Immature natural killer cell (primary cell): ENCODE measurements at regions not wholly inside any gene's neighbourhood (a gene's known extent, or its start where the extent isn't known, plus 50 kb on each side); places are given as distances from the start of the nearest gene placed in this dataset.

Experiments
- DNase-seq, 3 donors: peaks; one replicate each; pipeline ENCODE4 v3.0.0; 2022; ENCODE audit warnings: mixed read lengths in 1 of 3
- H3K27ac Mint-ChIP-seq, 6 donors: one replicate each; pipeline ENCODE4 v1.8.0; 2020; ENCODE audit warnings: mixed read lengths in 6 of 6, mild to moderate bottlenecking in 5 of 6, inconsistent platforms in 4 of 6, moderate library complexity in 3 of 6
- H3K27me3 Mint-ChIP-seq, 3 donors: one replicate each; pipeline ENCODE4 v1.8.0; 2020 to 2021; ENCODE audit warnings: low read depth in 3 of 3, mild to moderate bottlenecking in 3 of 3, mixed read lengths in 3 of 3, moderate library complexity in 3 of 3, inconsistent platforms in 1 of 3
- H3K36me3 Mint-ChIP-seq, 3 donors: one replicate each; pipeline ENCODE4 v1.8.0; 2020; ENCODE audit warnings: mixed read lengths in 3 of 3, inconsistent platforms in 2 of 3, mild to moderate bottlenecking in 2 of 3
- H3K4me1 Mint-ChIP-seq, 2 donors: one replicate each; pipeline ENCODE4 v1.8.0; 2020; ENCODE audit warnings: inconsistent platforms in 2 of 2, mild to moderate bottlenecking in 2 of 2, mixed read lengths in 2 of 2, moderate library complexity in 1 of 2
- H3K4me3 Mint-ChIP-seq, 5 donors: one replicate each; pipeline ENCODE4 v1.8.0; 2020; ENCODE audit warnings: mild to moderate bottlenecking in 5 of 5, mixed read lengths in 5 of 5, inconsistent platforms in 3 of 5, moderate library complexity in 3 of 5
- H3K9me3 Mint-ChIP-seq, 6 donors: one replicate each; pipeline ENCODE4 v1.8.0; 2020; ENCODE audit warnings: mild to moderate bottlenecking in 6 of 6, mixed read lengths in 6 of 6, inconsistent platforms in 4 of 6, moderate library complexity in 3 of 6

DNA sequence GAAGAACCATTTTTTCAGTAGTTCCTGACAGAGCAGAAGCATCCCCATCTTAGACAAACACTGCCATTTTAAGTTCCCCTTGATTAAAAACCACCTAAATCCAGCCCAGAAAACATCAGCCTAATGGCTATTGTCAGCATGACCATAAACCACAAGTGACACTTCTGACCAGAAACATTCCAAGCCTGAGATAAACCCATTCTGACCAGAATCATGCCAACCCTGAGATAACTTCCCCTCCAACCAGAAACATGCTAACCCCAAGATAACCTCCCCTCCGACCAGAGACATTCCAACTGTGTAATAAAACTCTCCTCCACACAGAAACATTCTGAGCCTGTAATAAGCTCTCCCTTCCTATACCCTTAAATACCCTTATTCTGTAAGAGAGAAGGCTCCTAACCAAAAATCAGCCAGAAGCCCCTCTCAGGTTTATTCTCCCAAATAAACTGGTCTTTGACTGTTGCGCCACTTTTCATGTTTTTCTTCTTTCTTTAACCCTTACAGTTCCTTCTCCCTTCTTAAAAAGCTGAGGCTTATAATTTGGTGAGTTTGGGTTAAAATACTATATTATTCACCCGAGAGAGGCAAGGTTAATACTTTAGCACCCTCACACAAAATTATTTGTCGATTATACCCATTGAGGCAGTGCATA lies 149.7 kb downstream of the HNMT start:
- H3K4me3 Mint-ChIP-seq = no peak overlapping the region
- H3K36me3 Mint-ChIP-seq = no peaks in the 10 kb centered on the region
- H3K9me3 Mint-ChIP-seq = peaks cover 2 to 22% (median 10%) of the 10 kb centered on the region in 6 donors
- H3K4me1 Mint-ChIP-seq = no peaks in the 10 kb centered on the region
- no peak for DNase-seq
- H3K27ac Mint-ChIP-seq = no peak overlapping the region
- no peaks in the 10 kb centered on the region for H3K27me3 Mint-ChIP-seq

GRCh38 chr2:138115666-138116065 lies 151.4 kb downstream of the HNMT start:
- no peak for DNase-seq
- no peaks in the 10 kb centered on the region for H3K4me1 Mint-ChIP-seq
- no peak overlapping the region for H3K4me3 Mint-ChIP-seq
- no peaks in the 10 kb centered on the region for H3K27me3 Mint-ChIP-seq
- H3K36me3 Mint-ChIP-seq = no peaks in the 10 kb centered on the region
- H3K9me3 Mint-ChIP-seq = peaks cover 0 to 19% (median 8%) of the 10 kb centered on the region in 6 donors
- H3K27ac Mint-ChIP-seq = no peak overlapping the region

DNA sequence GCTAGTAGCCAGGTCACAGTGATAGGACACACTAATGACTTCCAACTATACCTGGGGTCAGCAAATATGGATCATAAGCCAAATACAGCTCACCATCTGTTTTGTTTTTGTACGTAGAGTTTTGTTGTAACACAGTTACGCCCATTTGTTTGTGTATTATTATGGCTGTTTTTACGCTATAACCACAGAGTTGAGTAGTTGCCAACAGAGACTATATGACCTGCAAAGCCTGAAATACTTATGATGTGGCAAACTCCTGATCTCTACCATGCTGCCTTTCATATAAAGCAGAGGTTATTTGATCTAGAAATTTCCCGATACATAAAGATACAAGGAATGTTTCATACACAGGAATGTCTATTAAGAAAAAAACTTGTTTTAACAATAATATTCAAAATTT lies 152.2 kb downstream of the HNMT start:
- H3K4me1 Mint-ChIP-seq = no peaks in the 10 kb centered on the region
- no peaks in the 10 kb centered on the region for H3K36me3 Mint-ChIP-seq
- peaks cover 0 to 11% (median 8%) of the 10 kb centered on the region in 6 donors for H3K9me3 Mint-ChIP-seq
- DNase-seq = no peak
- H3K27ac Mint-ChIP-seq = no peak overlapping the region
- H3K4me3 Mint-ChIP-seq = no peak overlapping the region
- no peaks in the 10 kb centered on the region for H3K27me3 Mint-ChIP-seq

- Mint-ChIP-seq H3K27me3 (no peaks in the 10 kb centered on the region), H3K4me1 (no peaks in the 10 kb centered on the region), H3K4me3 (no peak overlapping the region), H3K36me3 (no peaks in the 10 kb centered on the region), H3K27ac (no peak overlapping the region), H3K9me3 (peaks cover 0 to 14% (median 2%) of the 10 kb centered on the region in 6 donors)
- DNase-seq = no peak
These were observed 157.7 kb downstream of the HNMT start for GRCh38 chr2:138121666-138122661.

DNA sequence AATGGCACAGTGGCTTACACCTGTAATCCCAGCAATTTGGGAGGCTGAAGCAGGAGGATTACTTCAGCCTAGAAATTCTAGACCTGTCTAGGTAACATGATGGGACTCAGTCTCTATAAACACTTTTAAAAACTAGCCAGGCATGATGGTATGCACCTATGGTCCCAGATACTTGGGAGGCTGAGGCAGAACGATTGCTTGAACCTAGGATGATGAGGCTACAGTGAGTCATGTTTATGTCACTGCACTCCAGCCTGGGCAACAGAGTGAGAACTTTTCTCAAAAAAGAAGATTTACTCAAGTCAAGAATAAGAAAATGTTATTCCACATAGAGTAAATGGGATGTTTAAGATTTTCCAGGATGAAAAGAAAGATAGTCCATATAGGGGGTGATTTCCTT lies 158.6 kb downstream of the HNMT start:
- no peaks in the 10 kb centered on the region for H3K4me1 Mint-ChIP-seq
- no peak overlapping the region for H3K27ac Mint-ChIP-seq
- no peak for DNase-seq
- H3K36me3 Mint-ChIP-seq = no peaks in the 10 kb centered on the region
- H3K9me3 Mint-ChIP-seq = peaks cover 0 to 14% (median 3%) of the 10 kb centered on the region in 6 donors
- H3K27me3 Mint-ChIP-seq = no peaks in the 10 kb centered on the region
- no peak overlapping the region for H3K4me3 Mint-ChIP-seq

DNA sequence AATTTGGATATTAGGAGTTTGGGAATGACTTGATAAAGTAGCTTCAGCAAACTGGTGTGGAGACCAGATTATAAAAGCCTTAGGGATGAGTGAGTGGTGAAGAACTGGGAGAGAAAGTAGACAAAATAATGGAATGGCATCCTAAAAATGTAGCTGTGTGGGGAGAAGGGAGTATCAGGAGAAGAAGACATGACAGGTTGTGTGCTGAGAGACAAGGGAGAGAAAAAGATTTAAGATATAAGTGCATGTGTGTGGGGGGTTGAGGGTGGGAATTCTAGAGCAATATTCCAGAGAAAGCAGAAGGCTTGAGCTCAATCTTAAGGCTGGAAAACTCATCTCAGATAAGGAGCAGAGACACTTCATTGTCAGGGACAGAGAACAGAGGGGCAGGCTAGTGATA lies 159.5 kb downstream of the HNMT start:
- Mint-ChIP-seq H3K9me3 (peaks cover 2 to 16% (median 4%) of the 10 kb centered on the region in 6 donors), H3K4me1 (no peaks in the 10 kb centered on the region), H3K4me3 (no peak overlapping the region), H3K36me3 (no peaks in the 10 kb centered on the region), H3K27ac (no peak overlapping the region), H3K27me3 (no peaks in the 10 kb centered on the region)
- no peak for DNase-seq

DNA sequence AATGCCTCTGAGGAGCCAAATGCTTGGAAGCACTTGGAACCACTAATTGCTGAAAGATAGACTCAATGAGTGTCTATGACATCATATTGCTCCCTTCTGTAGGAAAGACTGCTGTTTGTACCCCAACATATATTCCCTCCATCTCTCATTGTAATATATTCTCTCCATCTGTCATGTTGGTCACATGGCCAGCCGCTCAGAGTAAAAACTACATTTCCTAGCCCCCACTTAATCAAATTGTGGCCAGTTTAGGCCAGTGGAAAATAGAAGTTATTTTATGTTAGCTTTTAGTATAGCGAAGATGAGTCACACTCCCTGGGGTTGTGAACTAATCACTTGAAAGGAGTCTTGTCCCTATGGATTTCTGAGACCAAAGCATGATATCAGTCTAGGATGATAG lies 160.2 kb downstream of the HNMT start:
- peaks cover 3 to 24% (median 6%) of the 10 kb centered on the region in 6 donors for H3K9me3 Mint-ChIP-seq
- no peak overlapping the region for H3K4me3 Mint-ChIP-seq
- no peaks in the 10 kb centered on the region for H3K36me3 Mint-ChIP-seq
- H3K27me3 Mint-ChIP-seq = no peaks in the 10 kb centered on the region
- DNase-seq = no peak
- no peaks in the 10 kb centered on the region for H3K4me1 Mint-ChIP-seq
- no peak overlapping the region for H3K27ac Mint-ChIP-seq

- no peaks in the 10 kb centered on the region for H3K27me3 Mint-ChIP-seq
- H3K4me1 Mint-ChIP-seq = no peaks in the 10 kb centered on the region
- no peak for DNase-seq
- no peak overlapping the region for H3K27ac Mint-ChIP-seq
- H3K4me3 Mint-ChIP-seq = no peak overlapping the region
- no peaks in the 10 kb centered on the region for H3K36me3 Mint-ChIP-seq
- H3K9me3 Mint-ChIP-seq = peaks cover 3 to 25% (median 6%) of the 10 kb centered on the region in 6 donors
These were observed 161.3 kb downstream of the HNMT start for GRCh38 chr2:138125306-138126288.

- Mint-ChIP-seq H3K27me3 (no peaks in the 10 kb centered on the region), H3K36me3 (no peaks in the 10 kb centered on the region), H3K9me3 (peaks cover 6 to 36% (median 8%) of the 10 kb centered on the region in 6 donors), H3K4me1 (no peaks in the 10 kb centered on the region), H3K4me3 (no peak overlapping the region), H3K27ac (no peak overlapping the region)
- no peak for DNase-seq
These were observed 167.8 kb downstream of the HNMT start for GRCh38 chr2:138132108-138132507.

DNA sequence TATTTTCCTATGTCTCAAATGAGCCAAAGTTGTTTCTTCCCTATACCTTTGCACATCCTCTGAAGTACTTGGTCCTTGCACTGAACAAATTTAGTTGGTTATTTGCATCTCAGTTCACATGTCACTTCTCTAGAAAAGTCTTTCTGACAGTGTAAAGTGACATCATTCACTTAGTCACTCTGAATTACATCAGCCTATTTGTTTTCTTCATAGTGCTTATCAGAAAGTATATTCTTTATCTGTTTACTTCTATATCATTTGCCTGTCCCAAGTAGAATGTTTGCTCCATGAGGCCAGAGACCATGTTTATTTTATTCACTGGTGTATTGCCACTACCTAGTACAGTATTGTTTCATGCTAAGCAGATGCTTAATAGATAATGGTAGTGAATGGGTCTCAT lies 173.7 kb downstream of the HNMT start:
- no peak overlapping the region for H3K4me3 Mint-ChIP-seq
- no peaks in the 10 kb centered on the region for H3K4me1 Mint-ChIP-seq
- H3K27me3 Mint-ChIP-seq = peaks cover 0 to 2% (median 0%) of the 10 kb centered on the region in 3 donors
- H3K36me3 Mint-ChIP-seq = peaks cover 0 to 3% (median 0%) of the 10 kb centered on the region in 3 donors
- peaks cover 4 to 15% (median 12%) of the 10 kb centered on the region in 6 donors for H3K9me3 Mint-ChIP-seq
- H3K27ac Mint-ChIP-seq = no peak overlapping the region
- no peak for DNase-seq

- no peaks in the 10 kb centered on the region for H3K4me1 Mint-ChIP-seq
These were observed 183.5 kb downstream of the HNMT start for GRCh38 chr2:138147796-138148195.

GRCh38 chr2:138155304-138155703 lies 191.0 kb downstream of the HNMT start:
- no peak overlapping the region for H3K27ac Mint-ChIP-seq
- no peak for DNase-seq
- H3K36me3 Mint-ChIP-seq = peaks cover 0 to 4% (median 0%) of the 10 kb centered on the region in 3 donors
- H3K4me3 Mint-ChIP-seq = no peak overlapping the region
- peaks cover 0 to 4% (median 0%) of the 10 kb centered on the region in 3 donors for H3K27me3 Mint-ChIP-seq
- peaks cover 5 to 49% (median 13%) of the 10 kb centered on the region in 6 donors for H3K9me3 Mint-ChIP-seq
- no peaks in the 10 kb centered on the region for H3K4me1 Mint-ChIP-seq

More at GRCh38 chr2:138147796-138148195, 183.5 kb downstream of the HNMT start:
- Mint-ChIP-seq H3K9me3 (peaks cover 7 to 38% (median 13%) of the 10 kb centered on the region in 6 donors), H3K27ac (no peak overlapping the region), H3K36me3 (no peaks in the 10 kb centered on the region), H3K27me3 (peaks cover 0 to 1% (median 0%) of the 10 kb centered on the region in 3 donors), H3K4me3 (no peak overlapping the region)
- DNase-seq = no peak

GRCh38 chr2:138157372-138157771 lies 193.1 kb downstream of the HNMT start:
- Mint-ChIP-seq H3K4me1 (no peaks in the 10 kb centered on the region), H3K36me3 (peaks cover 0 to 4% (median 0%) of the 10 kb centered on the region in 3 donors), H3K27me3 (peaks cover 0 to 2% (median 0%) of the 10 kb centered on the region in 3 donors), H3K27ac (no peak overlapping the region), H3K4me3 (no peak overlapping the region), H3K9me3 (peaks cover 6 to 38% (median 10%) of the 10 kb centered on the region in 6 donors)
- DNase-seq = no peak
